HL-60 (cell line): ENCODE measurements at regions not wholly inside any gene's neighbourhood (a gene's known extent, or its start where the extent isn't known, plus 50 kb on each side); places are given as distances from the start of the nearest gene placed in this dataset.

Experiments used
- DNase-seq, 2 experiments: peaks; one replicate each; pipeline ENCODE4 v3.0.0-alpha.2; 2010 to 2020; ENCODE audit warnings: low read depth in 1 of 2, low spot score in 1 of 2
- H3K27ac ChIP-seq: fragments of 250-450 bp; sonication (Bioruptor Pico); replicated peaks from 2 replicates; pipeline ENCODE4 v1.5.1; 2020; ENCODE audit warnings: mild to moderate bottlenecking, moderate library complexity
- H3K27me3 ChIP-seq: fragments of 250-450 bp; sonication (Bioruptor Pico); 2 replicates; pipeline ENCODE4 v1.5.1; 2021; ENCODE audit warnings: mild to moderate bottlenecking, moderate library complexity; ENCODE audit not compliant: insufficient read depth, poor library complexity, severe bottlenecking
- H3K4me3 ChIP-seq: replicated peaks from 2 replicates; pipeline ENCODE4 v1.5.1; 2011; ENCODE audit warnings: mild to moderate bottlenecking, control low read depth, low read length; ENCODE audit not compliant: insufficient read depth
- CTCF ChIP-seq: IDR thresholded peaks from one replicate; pipeline ENCODE4 v1.5.1; 2011; ENCODE audit warnings: low read length, control low read depth, inconsistent platforms; ENCODE audit not compliant: insufficient read depth
- GABPA ChIP-seq: IDR thresholded peaks from 2 replicates; pipeline ENCODE4 v1.6.1; 2012; ENCODE audit warnings: low read depth
- POLR2AphosphoS5 ChIP-seq: IDR thresholded peaks from 2 replicates; pipeline ENCODE4 v1.6.1; 2012; ENCODE audit warnings: low read depth
- REST ChIP-seq: IDR thresholded peaks from 2 replicates; pipeline ENCODE4 v1.6.1; 2012; ENCODE audit warnings: low read depth; ENCODE audit not compliant: insufficient replicate concordance
- SPI1 ChIP-seq: IDR thresholded peaks from 2 replicates; pipeline ENCODE4 v1.6.1; 2012; ENCODE audit warnings: low read depth, mild to moderate bottlenecking, borderline replicate concordance

- DNase-seq: peak in 1 of 2 experiments; percentile 10
- no peak overlapping the region for H3K27ac ChIP-seq
Measured at GRCh38 chr7:97499204-97499603, 232.7 kb upstream of the TAC1 start.

GRCh38 chr7:97503367-97504094 lies 228.4 kb upstream of the TAC1 start:
- TF ChIP-seq CTCF: no peak
- no peak for TF ChIP-seq GABPA
- no peak for TF ChIP-seq SPI1
- no peak for TF ChIP-seq REST
- no peak for TF ChIP-seq POLR2AphosphoS5
- no peak overlapping the region for H3K4me3 ChIP-seq
- no peak overlapping the region for H3K27ac ChIP-seq
- no peak for DNase-seq
- no peaks in the 10 kb centered on the region for H3K27me3 ChIP-seq

More at GRCh38 chr7:97499204-97499603, 232.7 kb upstream of the TAC1 start:
- Histone ChIP-seq H3K27me3 (no peaks in the 10 kb centered on the region), H3K4me3 (no peak overlapping the region)
- TF ChIP-seq REST: no peak
- peak; percentile 35 for TF ChIP-seq CTCF
- no peak for TF ChIP-seq SPI1
- no peak for TF ChIP-seq GABPA
- TF ChIP-seq POLR2AphosphoS5: no peak

GRCh38 chr7:97506728-97507127 lies 225.2 kb upstream of the TAC1 start:
- no peak overlapping the region for H3K4me3 ChIP-seq
- TF ChIP-seq GABPA: no peak
- TF ChIP-seq POLR2AphosphoS5: no peak
- TF ChIP-seq REST: no peak
- no peak for TF ChIP-seq SPI1
- TF ChIP-seq CTCF: no peak
- no peak for DNase-seq
- H3K27me3 ChIP-seq: no peaks in the 10 kb centered on the region
- H3K27ac ChIP-seq: no peak overlapping the region
